Neural cell (in vitro differentiated cells): ENCODE measurements at regions not wholly inside any gene's neighbourhood (a gene's known extent, or its start where the extent isn't known, plus 50 kb on each side); places are given as distances from the start of the nearest gene placed in this dataset.
"Not testable (repeated sequence)": the region's sequence is repeated elsewhere in the genome, so short reads cannot be mapped to it uniquely, and the experiment has no call there.

Source experiments
- CTCF ChIP-seq: fragments of 450-650 bp; IDR thresholded peaks from 2 replicates; pipeline ENCODE4 v1.5.1; 2014; ENCODE audit warnings: antibody characterized with exemption, mild to moderate bottlenecking, moderate library complexity; ENCODE audit not compliant: poor library complexity, severe bottlenecking
- EP300 ChIP-seq: fragments of 450-650 bp; conservative IDR thresholded peaks from 2 replicates; pipeline ENCODE4 v1.6.1; 2014; ENCODE audit warnings: antibody characterized with exemption, mild to moderate bottlenecking, moderate library complexity; ENCODE audit not compliant: poor library complexity, severe bottlenecking
- EZH2 ChIP-seq: fragments of 200-600, 300-800 bp; shearing (Covaris generic), sonication (generic); IDR thresholded peaks from 2 replicates; pipeline ENCODE4 v1.6.1; 2014; ENCODE audit warnings: antibody characterized with exemption, low read length, borderline replicate concordance, mild to moderate bottlenecking; ENCODE audit not compliant: insufficient read depth, poor library complexity, severe bottlenecking
- POLR2AphosphoS5 ChIP-seq: IDR thresholded peaks from 2 replicates; pipeline ENCODE4 v1.6.1; 2012
- RAD21 ChIP-seq: fragments of 450-650 bp; conservative IDR thresholded peaks from 2 replicates; pipeline ENCODE4 v1.6.1; 2014; ENCODE audit warnings: antibody characterized with exemption, mild to moderate bottlenecking, moderate library complexity
- REST ChIP-seq: IDR thresholded peaks from 2 replicates; pipeline ENCODE4 v1.6.1; 2012; ENCODE audit warnings: borderline replicate concordance
- SMC3 ChIP-seq: fragments of 450-650 bp; conservative IDR thresholded peaks from 2 replicates; pipeline ENCODE4 v1.6.1; 2014; ENCODE audit warnings: antibody characterized with exemption, mild to moderate bottlenecking, moderate library complexity; ENCODE audit not compliant: poor library complexity
- TAF1 ChIP-seq: IDR thresholded peaks from 2 replicates; pipeline ENCODE4 v1.6.1; 2012; ENCODE audit warnings: low read depth

GRCh38 chr15:85256009-85256997, 124.1 kb upstream of the AKAP13 start:
- not testable (repeated sequence) for TF ChIP-seq EP300, CTCF, REST, EZH2, POLR2AphosphoS5, TAF1, RAD21, SMC3
